ENCODE measurements at regions not wholly inside any gene's neighbourhood (a gene's known extent, or its start where the extent isn't known, plus 50 kb on each side); places are given as distances from the start of the nearest gene placed in this dataset.
"Not testable (repeated sequence)": the region's sequence is repeated elsewhere in the genome, so short reads cannot be mapped to it uniquely, and the experiment has no call there.

GRCh38 chr7:112942125-112942524 is 144.5 kb downstream of the GPR85 start:
- DNase-seq (ENCODE audit: extremely low read depth in 1 of 11, low read depth in 9 of 11, low spot score in 4 of 11), result not testable (repeated sequence)

GRCh38 chr7:112940314-112940732 is 146.3 kb downstream of the GPR85 start:
- DNase-seq (ENCODE audit: extremely low read depth in 1 of 11, low read depth in 9 of 11, low spot score in 4 of 11), result peak in 1 of 11 donors; percentile 16

GRCh38 chr7:112939574-112940313 is 146.9 kb downstream of the GPR85 start:
- DNase-seq (ENCODE audit: extremely low read depth in 1 of 11, low read depth in 9 of 11, low spot score in 4 of 11), result peak; percentile 98 to 100 (median 99)

DNA sequence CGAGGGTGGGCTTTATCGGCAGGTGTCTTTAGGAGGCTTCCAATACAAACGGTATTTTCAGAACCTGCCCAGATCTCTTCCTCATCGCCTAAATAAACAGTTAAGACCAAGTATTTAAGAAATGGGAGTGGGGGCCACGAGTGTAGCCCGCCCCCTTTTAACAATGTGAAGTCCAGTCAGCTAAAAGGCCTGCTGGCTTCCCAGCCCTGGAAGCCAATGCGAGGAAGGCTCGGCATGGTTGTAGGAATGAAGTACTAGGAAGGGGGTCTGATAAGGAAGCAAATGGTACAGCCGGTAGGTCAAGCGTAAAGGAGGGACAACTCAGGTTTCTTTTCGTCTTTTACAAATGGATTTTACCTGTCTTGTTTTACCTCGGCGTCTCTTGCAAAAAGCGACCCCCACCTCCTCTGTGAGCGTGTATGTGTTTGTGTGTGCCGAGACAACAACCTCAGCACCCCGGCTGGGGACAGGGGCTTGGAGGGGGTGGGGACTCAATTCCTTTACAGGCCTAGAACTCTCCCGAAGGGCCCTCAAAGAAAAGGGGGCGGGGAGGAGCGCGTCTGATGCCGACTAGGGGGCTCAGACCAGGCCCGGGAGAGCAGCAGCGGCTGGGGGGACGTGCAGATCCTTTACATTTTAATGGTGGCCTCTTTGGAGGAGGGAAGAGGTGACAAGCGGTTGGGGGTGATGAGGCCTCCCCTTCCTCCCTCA is 147.6 kb downstream of the GPR85 start:
- peak; percentile 24 to 63 (median 46) for DNase-seq (ENCODE audit: extremely low read depth in 1 of 11, low read depth in 9 of 11, low spot score in 4 of 11)

DNA sequence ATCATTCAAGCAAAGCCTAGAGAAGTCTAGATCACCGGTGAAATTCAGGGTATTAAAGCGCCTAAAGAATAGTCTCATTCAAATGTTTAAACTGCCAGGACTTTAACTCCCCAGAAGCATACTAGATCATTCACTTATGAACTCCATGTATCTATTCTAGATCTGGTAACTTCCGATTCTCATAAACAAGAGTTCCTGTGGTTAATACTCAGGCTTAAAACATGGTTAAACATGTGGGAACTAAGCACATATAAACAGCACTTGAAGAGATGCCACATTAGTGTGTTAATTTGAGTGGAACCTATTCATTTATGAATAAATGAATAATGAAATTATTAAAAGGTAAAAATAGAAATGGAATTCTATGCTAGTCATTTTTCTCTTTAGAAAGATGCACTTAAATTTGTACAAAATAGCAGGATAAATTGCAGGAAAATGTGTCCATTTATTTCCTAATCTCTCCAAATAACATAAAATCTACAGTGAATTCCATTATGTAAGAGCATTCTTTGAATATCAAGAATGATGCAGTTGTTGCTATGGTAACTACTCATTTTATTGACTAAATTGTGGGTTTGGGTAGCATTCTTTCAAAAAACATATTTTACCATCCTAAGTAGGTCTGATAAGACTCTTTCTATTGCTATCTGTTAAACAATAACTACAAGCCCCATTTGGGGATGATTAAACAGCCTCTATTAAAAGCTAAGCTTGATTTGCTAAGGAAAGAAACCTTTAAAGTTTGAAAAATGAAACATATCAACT is 147.6 kb upstream of the TMEM168 start:
- DNase-seq (ENCODE audit: extremely low read depth in 1 of 11, low read depth in 9 of 11, low spot score in 4 of 11), result no peak

- no peak for DNase-seq (ENCODE audit: extremely low read depth in 1 of 11, low read depth in 9 of 11, low spot score in 4 of 11)
These were observed 143.4 kb upstream of the TMEM168 start for GRCh38 chr7:112933598-112933997.

- DNase-seq (ENCODE audit: extremely low read depth in 1 of 11, low read depth in 9 of 11, low spot score in 4 of 11), result no peak
These were observed 140.6 kb upstream of the TMEM168 start for GRCh38 chr7:112930787-112931186.

DNA sequence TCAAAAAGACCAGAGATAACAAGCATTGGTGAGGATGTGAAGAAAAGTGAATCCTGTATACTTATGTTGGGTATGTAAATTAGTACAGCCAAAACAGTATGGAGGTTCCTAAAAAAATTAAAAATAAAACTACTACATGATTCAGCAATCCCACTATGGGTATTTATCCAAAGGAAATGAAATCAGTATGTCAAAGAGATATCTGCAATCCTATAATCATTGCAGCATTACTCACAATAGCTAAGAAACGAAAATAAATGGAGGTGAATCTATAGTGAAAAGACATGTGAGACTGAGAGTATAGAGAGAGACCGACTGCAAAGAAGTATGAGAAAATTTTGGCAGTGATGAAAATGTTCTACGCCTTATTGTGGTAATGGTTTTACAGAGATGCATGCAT is 139.2 kb upstream of the TMEM168 start:
- no peak for DNase-seq (ENCODE audit: extremely low read depth in 1 of 11, low read depth in 9 of 11, low spot score in 4 of 11)

DNA sequence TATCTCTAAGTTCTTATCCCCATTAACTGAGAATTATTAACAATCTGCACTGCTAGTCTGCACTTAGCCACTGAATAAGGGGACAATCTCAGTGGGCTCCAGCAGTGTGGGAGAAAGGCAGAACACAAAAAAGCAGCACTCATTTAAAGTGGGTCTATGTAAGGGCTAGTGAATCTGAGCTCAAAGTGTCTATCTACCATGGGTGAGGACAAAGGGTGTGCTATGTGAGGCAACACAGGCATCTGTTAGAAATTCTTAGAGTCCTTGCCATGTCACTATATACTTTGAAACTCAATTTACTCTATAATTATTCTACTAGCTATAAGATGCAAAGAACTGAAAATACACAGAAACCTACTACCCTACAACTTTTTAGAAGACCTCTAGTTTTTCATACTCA is 135.8 kb upstream of the TMEM168 start:
- DNase-seq (ENCODE audit: extremely low read depth in 1 of 11, low read depth in 9 of 11, low spot score in 4 of 11), result no peak

DNA sequence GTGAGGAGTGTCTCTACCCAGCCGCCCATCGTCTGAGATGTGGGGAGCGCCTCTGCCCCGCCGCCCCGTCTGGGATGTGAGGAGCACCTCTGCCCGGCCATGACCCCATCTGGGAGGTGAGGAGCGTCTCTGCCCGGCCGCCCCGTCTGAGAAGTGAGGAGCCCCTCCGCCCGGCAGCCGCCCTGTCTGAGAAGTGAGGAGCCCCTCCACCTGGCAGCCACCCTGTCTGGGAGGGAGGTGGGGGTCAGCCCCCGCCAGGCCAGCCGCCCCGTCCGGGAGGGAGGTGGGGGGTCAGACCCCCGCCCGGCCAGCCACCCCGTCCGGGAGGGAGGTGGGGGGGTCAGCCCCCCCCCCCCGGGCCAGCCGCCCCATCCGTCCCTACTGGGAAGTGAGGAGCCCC is 132.4 kb upstream of the TMEM168 start:
- DNase-seq (ENCODE audit: extremely low read depth in 1 of 11, low read depth in 9 of 11, low spot score in 4 of 11), result not testable (repeated sequence)

- not testable (repeated sequence) for DNase-seq (ENCODE audit: extremely low read depth in 1 of 11, low read depth in 9 of 11, low spot score in 4 of 11)
These were observed 126.2 kb upstream of the TMEM168 start for GRCh38 chr7:112916431-112916830.

- no peak for DNase-seq (ENCODE audit: extremely low read depth in 1 of 11, low read depth in 9 of 11, low spot score in 4 of 11)
These were observed 117.9 kb upstream of the TMEM168 start for GRCh38 chr7:112908086-112908485.

DNA sequence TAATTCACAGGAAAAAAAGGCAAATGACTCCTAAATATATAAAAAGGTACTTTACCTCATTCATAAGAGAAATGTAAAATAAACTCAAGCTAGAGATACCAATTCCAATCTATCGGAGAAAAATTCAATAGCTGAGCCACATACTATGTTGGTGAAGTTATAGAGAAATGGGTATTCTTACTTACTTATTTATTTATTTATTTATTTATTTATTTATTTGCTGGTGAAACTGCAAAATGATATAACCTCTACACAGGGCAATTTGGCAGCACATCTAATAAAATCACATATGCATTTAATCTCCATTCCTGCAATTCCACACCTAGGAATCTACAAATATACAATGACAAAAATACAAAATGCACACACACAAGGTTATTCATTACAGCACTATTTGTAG is 117.5 kb upstream of the TMEM168 start:
- DNase-seq (ENCODE audit: extremely low read depth in 1 of 11, low read depth in 9 of 11, low spot score in 4 of 11), result no peak

DNA sequence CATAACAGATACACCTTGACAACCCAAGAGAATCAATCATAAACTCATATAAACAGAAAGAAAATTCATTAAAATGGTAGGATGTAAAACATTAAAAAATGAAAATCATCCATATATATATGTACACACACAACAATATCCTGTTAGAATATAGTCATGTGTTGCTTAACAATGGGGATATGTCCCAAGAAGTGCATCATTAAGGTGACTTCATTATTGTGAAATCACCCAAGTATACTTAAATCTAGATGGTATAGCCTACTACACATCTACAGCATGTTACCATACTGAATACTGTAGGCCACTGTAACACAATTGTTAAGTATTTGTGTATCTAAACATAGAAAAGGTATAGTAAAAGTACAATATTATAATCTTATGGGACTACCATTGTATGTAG is 115.8 kb upstream of the TMEM168 start:
- DNase-seq (ENCODE audit: extremely low read depth in 1 of 11, low read depth in 9 of 11, low spot score in 4 of 11), result no peak

DNA sequence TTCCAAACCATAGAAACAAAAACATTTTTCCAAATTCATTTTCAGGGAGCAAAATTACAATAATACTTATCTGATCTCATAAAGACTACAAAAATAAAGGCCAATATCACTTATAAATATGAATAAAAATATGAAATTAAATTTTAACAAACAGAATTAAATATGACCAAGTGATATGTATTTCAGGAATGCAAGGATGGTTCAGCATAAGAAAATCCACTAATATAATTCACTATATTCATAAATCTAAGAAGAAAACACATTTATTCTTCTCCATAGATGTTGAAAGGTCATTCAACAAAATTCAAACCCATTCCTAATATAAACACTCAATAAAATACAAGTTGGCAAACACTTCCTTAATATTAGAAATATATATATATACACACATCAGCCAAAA is 115.2 kb upstream of the TMEM168 start:
- DNase-seq (ENCODE audit: extremely low read depth in 1 of 11, low read depth in 9 of 11, low spot score in 4 of 11), result no peak

- DNase-seq (ENCODE audit: extremely low read depth in 1 of 11, low read depth in 9 of 11, low spot score in 4 of 11), result peak in 7 of 11 donors; percentile 13 to 23 (median 17)
These were observed 108.5 kb upstream of the TMEM168 start for GRCh38 chr7:112898432-112899290.

DNA sequence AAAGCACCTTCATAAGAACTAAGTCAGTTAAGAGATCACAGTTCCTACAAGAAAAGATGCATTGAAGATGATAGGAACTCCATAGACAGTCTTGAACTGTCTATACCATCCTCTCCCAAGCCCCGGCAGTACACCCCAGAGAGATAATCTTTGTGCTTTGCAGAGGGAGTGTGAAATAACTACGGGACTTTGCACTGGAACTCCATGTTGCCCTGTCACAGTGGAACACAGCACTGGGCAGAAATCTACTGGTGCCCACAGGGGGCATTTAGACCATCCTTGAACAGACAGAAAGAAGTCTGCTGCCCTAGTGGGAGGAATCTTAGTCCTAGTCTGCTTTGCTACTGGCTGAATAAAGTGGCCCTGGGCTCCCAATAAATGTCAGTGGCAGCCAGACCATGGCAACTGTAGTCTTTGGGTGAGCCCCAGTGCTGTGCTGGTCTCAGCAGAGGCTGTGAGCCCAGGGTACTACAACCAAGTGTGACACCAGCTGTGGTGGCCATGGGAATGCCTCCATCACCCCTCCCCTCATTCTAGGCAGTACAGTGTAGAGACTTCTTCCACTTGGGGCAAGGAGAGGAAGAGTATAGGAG is 107.7 kb upstream of the TMEM168 start:
- no peak for DNase-seq (ENCODE audit: extremely low read depth in 1 of 11, low read depth in 9 of 11, low spot score in 4 of 11)

DNA sequence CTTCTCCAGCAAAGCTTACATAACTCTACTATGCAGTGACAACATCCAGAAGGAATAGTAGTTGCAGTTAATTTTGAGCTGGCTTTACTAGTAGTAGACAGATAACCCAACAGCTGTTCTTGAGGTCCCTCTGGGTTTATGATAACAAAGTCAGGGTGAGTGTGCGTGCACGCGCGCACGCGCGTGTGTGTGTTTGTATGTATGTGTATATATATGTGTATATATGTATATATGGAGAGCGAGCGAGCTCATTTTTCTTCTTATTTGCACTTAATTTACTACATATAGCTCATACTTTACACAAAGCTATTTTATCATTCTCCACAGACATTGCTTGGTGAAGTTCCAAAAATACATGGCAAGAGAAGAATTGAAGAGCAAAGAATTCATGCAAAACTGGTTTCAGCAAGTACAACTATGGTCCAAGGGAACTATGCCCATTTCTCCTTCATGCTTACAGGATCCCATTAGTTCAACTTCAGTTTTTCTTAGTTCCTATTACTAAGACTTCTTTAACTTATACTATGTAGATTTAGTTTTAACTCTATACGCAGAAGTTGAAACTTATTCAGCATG is 105.9 kb upstream of the TMEM168 start:
- no peak for DNase-seq (ENCODE audit: extremely low read depth in 1 of 11, low read depth in 9 of 11, low spot score in 4 of 11)

Data from renal cortex interstitium (tissue), 11 donors.